NK-92 treated with Interleukin-12 subunit alpha and Interleukin-12 subunit beta, amount 100 ng/mL, for 24 hours (cell line): ENCODE measurements at regions not wholly inside any gene's neighbourhood (a gene's known extent, or its start where the extent isn't known, plus 50 kb on each side); places are given as distances from the start of the nearest gene placed in this dataset.

Experiments used
- DNase-seq: peaks from one replicate; lab custom pipeline; 2025; lab: John Stamatoyannopoulos, UW

GRCh38 chr6:18962361-18962905, 575.3 kb downstream of the RNF144B start:
- no peak for DNase-seq

DNA sequence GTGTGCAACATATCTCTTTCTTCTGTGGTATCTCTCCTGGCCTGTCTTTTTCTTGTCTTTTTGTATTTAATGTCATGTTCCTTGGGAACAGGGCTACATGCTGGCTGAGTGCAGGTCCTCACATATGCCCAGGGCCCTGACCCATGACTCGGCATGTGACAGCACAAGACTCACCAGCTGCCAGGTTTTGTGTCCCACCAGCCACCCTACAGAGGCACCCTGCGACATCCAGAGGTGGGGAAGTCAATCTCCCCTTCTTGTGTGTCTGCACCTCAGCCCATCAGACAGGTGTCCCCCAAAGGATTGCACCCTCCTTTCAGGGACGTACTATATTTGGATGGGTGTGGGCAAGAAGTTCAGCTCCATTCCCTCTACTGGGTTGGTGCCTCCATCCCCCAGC, 576.3 kb downstream of the RNF144B start:
- no peak for DNase-seq

- no peak for DNase-seq
These were observed 586.1 kb downstream of the RNF144B start for GRCh38 chr6:18973251-18973650.

DNA sequence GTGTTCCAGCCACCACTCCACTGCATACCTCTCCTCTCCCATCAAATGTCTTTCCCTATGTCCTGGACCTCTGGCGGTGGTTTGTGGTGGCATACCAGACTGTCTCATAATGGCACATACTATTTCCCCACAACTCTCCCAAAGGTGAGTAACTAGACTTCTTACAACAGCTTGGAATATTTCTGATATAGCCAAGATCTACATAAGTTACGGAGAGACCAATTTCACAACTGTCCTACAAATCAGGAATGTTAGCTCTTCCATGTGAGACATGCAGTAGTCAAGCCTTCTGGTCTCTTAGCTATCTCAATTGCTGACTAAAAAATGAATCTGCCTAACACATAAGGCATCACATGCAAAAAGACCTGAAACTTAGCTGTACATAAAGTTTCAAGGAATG, 588.9 kb downstream of the RNF144B start:
- DNase-seq: no peak

- DNase-seq: no peak
These were observed 589.8 kb downstream of the RNF144B start for GRCh38 chr6:18976966-18977365.

GRCh38 chr6:18978337-18979128, 591.4 kb downstream of the RNF144B start:
- DNase-seq: no peak

- no peak for DNase-seq
These were observed 597.9 kb downstream of the RNF144B start for GRCh38 chr6:18985061-18985460.

GRCh38 chr6:18985996-18986395, 598.8 kb downstream of the RNF144B start:
- DNase-seq: no peak

DNA sequence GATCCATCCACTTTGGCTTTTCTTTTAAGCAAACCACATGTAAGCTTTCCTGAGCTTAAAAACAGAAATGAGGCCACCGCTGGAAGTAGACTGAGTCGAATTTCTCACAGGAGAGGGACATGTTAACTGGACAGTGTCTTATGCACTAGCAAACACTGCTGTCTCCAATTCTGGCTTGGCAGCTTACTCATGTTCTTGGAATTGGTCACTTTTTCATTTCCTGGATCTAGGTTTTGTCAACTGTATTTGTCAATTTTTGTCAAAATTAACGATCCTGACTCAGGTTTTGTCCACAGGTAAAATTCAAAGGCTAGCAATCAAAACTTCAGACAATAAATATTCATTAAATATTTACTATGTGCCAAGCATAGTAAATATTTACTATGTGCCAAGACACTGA, 601.5 kb downstream of the RNF144B start:
- no peak for DNase-seq

- DNase-seq: no peak
These were observed 603.2 kb downstream of the RNF144B start for GRCh38 chr6:18990059-18990978.

DNA sequence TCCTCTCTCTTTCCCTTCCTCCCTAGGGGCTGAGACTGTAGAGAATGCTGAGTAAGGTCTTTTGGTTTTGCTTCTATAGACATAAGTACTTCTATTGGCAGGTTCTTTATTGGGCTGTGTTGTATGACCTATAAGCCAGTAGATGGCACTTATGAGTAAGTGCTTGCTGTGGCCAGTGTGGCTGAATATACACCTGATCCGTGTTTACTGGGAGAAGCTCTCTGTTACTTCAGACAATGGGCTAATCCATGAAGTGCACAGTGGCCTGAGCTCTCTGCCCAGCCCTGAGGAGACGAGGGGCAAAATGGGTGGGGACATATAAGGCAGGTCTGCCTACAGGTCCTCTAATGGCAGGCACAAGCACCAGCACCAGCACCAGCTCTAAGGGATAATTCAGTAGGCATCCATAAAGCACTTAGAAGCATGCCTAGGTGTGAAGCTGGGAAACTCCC, 610.3 kb downstream of the RNF144B start:
- no peak for DNase-seq

- no peak for DNase-seq
These were observed 615.9 kb downstream of the RNF144B start for GRCh38 chr6:19002976-19003560.

GRCh38 chr6:19004176-19004575, 617.0 kb downstream of the RNF144B start:
- no peak for DNase-seq

DNA sequence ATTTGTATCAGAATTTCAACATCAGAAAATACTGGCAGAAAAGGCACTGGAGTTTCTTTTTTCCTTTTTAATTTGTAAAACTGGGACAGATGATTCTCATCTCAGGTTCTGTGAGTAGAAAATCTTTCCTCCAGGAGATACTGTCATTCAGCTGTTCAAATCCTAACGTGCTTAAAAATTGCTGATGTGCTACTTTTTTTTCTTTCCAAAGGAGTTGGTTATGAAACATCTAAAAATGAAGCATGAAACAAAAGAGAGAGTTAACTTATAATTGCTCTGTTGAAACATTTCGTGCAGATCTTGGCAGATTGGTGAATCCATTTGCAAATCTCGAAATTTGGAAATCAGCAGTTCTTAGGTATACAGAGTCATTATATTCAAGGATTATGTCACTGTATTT, 622.6 kb downstream of the RNF144B start:
- DNase-seq: no peak

GRCh38 chr6:19013026-19013705, 626.0 kb downstream of the RNF144B start:
- DNase-seq: no peak

- DNase-seq: no peak
These were observed 637.6 kb downstream of the RNF144B start for GRCh38 chr6:19024737-19025136.

- no peak for DNase-seq
These were observed 641.1 kb downstream of the RNF144B start for GRCh38 chr6:19028201-19028600.

GRCh38 chr6:19032591-19033295, 645.6 kb downstream of the RNF144B start:
- DNase-seq: no peak

DNA sequence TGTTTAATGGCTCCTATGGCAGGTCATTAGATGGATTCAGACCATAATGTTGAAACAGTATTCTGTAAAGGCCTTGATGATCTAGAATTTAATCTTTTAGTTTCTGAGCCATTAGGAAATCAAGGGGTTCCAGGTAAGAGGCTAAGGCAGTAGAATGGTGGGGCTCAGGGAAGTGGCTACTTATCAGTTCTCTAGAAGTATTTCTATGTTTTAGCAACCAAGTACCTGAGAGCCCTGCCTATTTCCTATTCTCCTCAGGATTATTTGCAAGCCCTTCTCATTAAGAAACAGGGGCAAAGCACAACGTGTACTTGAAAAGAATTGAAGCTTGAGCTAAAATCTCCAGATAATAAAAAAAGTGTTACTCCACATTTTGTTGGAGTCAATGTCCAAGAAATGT, 646.5 kb downstream of the RNF144B start:
- DNase-seq: no peak

- no peak for DNase-seq
These were observed 647.8 kb downstream of the RNF144B start for GRCh38 chr6:19034986-19035385.
